Mucosa of descending colon (tissue), 3 donors: ENCODE measurements at regions not wholly inside any gene's neighbourhood (a gene's known extent, or its start where the extent isn't known, plus 50 kb on each side); places are given as distances from the start of the nearest gene placed in this dataset.

Experiments used
- ATAC-seq: fragments of 200-7000 bp; cut with Tn5 transposase; one replicate; pipeline ENCODE4 v1.9.1; 2020; ENCODE audit warnings: mild to moderate bottlenecking, moderate library complexity
- DNase-seq, 3 donors: peaks; one replicate each; pipeline ENCODE4 v3.0.0-alpha.2; 2020
- H3K36me3 ChIP-seq: fragments of 200-600 bp; one replicate; pipeline ENCODE4 v1.8.0; 2021; ENCODE audit warnings: low read depth, mild to moderate bottlenecking
- H3K4me1 ChIP-seq: fragments of 200-600 bp; one replicate; pipeline ENCODE4 v1.8.0; 2021; ENCODE audit warnings: low read depth, mild to moderate bottlenecking
- H3K4me3 ChIP-seq: fragments of 200-600 bp; one replicate; pipeline ENCODE4 v1.8.0; 2021; ENCODE audit warnings: mild to moderate bottlenecking
- H3K9me3 ChIP-seq: fragments of 200-600 bp; one replicate; pipeline ENCODE4 v1.8.0; 2021; ENCODE audit warnings: mild to moderate bottlenecking
- CTCF ChIP-seq: fragments of 200-600 bp; IDR thresholded peaks from one replicate; pipeline ENCODE4 v1.8.0; 2022; ENCODE audit warnings: antibody characterized with exemption, mild to moderate bottlenecking
- intact Hi-C, 2 donors: fragments of 100-400 bp; cut with DNase I in 1 of 2; cut with micrococcal nuclease in 1 of 2; formaldehyde crosslinking; loops; one replicate each; pipeline versions ENCODE4 v1.11.0 to v1.11.1; 2022; cut with DNase I, micrococcal nuclease
- donor health status: DM: no; HTN: no; CAD: no; lungs with moderate emphysema.
- donor health status: DM: no; HTN: no; CAD: no.
- donor health status: DM: no; HTN: yes; CAD: no.

GRCh38 chr10:100623521-100624230, 87.9 kb downstream of the HIF1AN start:
- no peak overlapping the region for H3K4me3 ChIP-seq
- intact Hi-C loops: no loop called here
- H3K36me3 ChIP-seq: no peaks in the 10 kb centered on the region
- no peak for TF ChIP-seq CTCF
- DNase-seq (no peak), ATAC-seq (no peak)
- H3K4me1 ChIP-seq: no peaks in the 10 kb centered on the region
- no peaks in the 10 kb centered on the region for H3K9me3 ChIP-seq

- ATAC-seq (no peak), DNase-seq (no peak)
- Histone ChIP-seq H3K4me1 (no peaks in the 10 kb centered on the region), H3K36me3 (no peaks in the 10 kb centered on the region), H3K9me3 (no peaks in the 10 kb centered on the region), H3K4me3 (no peak overlapping the region)
- intact Hi-C loops: no loop called here
- no peak for TF ChIP-seq CTCF
These were observed 88.6 kb downstream of the HIF1AN start for GRCh38 chr10:100624298-100624697.

- intact Hi-C loops: no loop called here
- H3K36me3 ChIP-seq: no peaks in the 10 kb centered on the region
- no peak overlapping the region for H3K4me3 ChIP-seq
- no peaks in the 10 kb centered on the region for H3K9me3 ChIP-seq
- TF ChIP-seq CTCF: no peak
- H3K4me1 ChIP-seq: no peaks in the 10 kb centered on the region
- DNase-seq (no peak), ATAC-seq (no peak)
These were observed 90.1 kb downstream of the HIF1AN start for GRCh38 chr10:100625816-100626215.

- H3K4me1 ChIP-seq: no peaks in the 10 kb centered on the region
- ATAC-seq (no peak), DNase-seq (no peak)
- intact Hi-C loops: no loop called here
- H3K4me3 ChIP-seq: no peak overlapping the region
- TF ChIP-seq CTCF: no peak
- H3K9me3 ChIP-seq: no peaks in the 10 kb centered on the region
- H3K36me3 ChIP-seq: no peaks in the 10 kb centered on the region
These were observed 92.3 kb downstream of the HIF1AN start for GRCh38 chr10:100628061-100628460.

- ATAC-seq (no peak), DNase-seq (no peak)
- TF ChIP-seq CTCF: no peak
- Histone ChIP-seq H3K9me3 (no peaks in the 10 kb centered on the region), H3K36me3 (no peaks in the 10 kb centered on the region), H3K4me3 (no peak overlapping the region), H3K4me1 (no peaks in the 10 kb centered on the region)
- intact Hi-C loops: no loop called here
These were observed 95.4 kb downstream of the HIF1AN start for GRCh38 chr10:100631192-100631591.

- Histone ChIP-seq H3K36me3 (no peaks in the 10 kb centered on the region), H3K4me3 (no peak overlapping the region), H3K9me3 (no peaks in the 10 kb centered on the region), H3K4me1 (no peaks in the 10 kb centered on the region)
- intact Hi-C loops: no loop called here
- DNase-seq (no peak), ATAC-seq (no peak)
- no peak for TF ChIP-seq CTCF
These were observed 96.3 kb downstream of the HIF1AN start for GRCh38 chr10:100632027-100632426.
